Loucy (cell line): ENCODE measurements at regions not wholly inside any gene's neighbourhood (a gene's known extent, or its start where the extent isn't known, plus 50 kb on each side); places are given as distances from the start of the nearest gene placed in this dataset.
"Not testable (repeated sequence)": the region's sequence is repeated elsewhere in the genome, so short reads cannot be mapped to it uniquely, and the experiment has no call there.

ENCODE experiments used
- H2AFZ ChIP-seq: fragments of 200-600 bp; sonication (generic); 2 replicates; pipeline ENCODE4 v1.6.0; 2016; ENCODE audit warnings: antibody characterized with exemption, mild to moderate bottlenecking, low read length, moderate library complexity
- H3F3A ChIP-seq: fragments of 200-600 bp; 2 replicates; pipeline ENCODE4 v1.6.0; 2016; ENCODE audit warnings: antibody characterized with exemption, low read depth, mild to moderate bottlenecking
- H3K27me3 ChIP-seq: fragments of 200-600 bp; sonication (generic); 2 replicates; pipeline ENCODE4 v1.6.1; 2014; ENCODE audit warnings: low read length, mild to moderate bottlenecking; ENCODE audit not compliant: insufficient read depth, poor library complexity, severe bottlenecking
- H3K36me3 ChIP-seq: fragments of 200-600 bp; sonication (generic); 2 replicates; pipeline ENCODE4 v1.6.1; 2016; ENCODE audit warnings: low read length; ENCODE audit not compliant: insufficient read depth
- H3K4me1 ChIP-seq: fragments of 200-600 bp; sonication (generic); 2 replicates; pipeline ENCODE4 v1.5.1; 2014; ENCODE audit warnings: low read length, mild to moderate bottlenecking; ENCODE audit not compliant: insufficient read depth, poor library complexity, severe bottlenecking
- H3K4me2 ChIP-seq: fragments of 200-600 bp; sonication (generic); 2 replicates; pipeline ENCODE4 v1.6.0; 2014; ENCODE audit warnings: antibody characterized with exemption, low read length, low read depth, mild to moderate bottlenecking; ENCODE audit not compliant: poor library complexity, severe bottlenecking
- H3K4me3 ChIP-seq: fragments of 200-600 bp; sonication (generic); 2 replicates; pipeline ENCODE4 v1.5.1; 2014; ENCODE audit warnings: low read length, mild to moderate bottlenecking, mixed read lengths; ENCODE audit not compliant: poor library complexity, severe bottlenecking
- H3K79me2 ChIP-seq: fragments of 200-600 bp; sonication (generic); 2 replicates; pipeline ENCODE4 v1.6.1; 2014; ENCODE audit warnings: low read length; ENCODE audit not compliant: insufficient read depth
- H3K9ac ChIP-seq: fragments of 200-600 bp; sonication (generic); 2 replicates; pipeline ENCODE4 v1.6.0; 2014; ENCODE audit warnings: mild to moderate bottlenecking, low read depth, low read length, moderate library complexity; ENCODE audit not compliant: poor library complexity, severe bottlenecking
- H3K9me2 ChIP-seq: fragments of 200-600 bp; sonication (generic); replicated peaks from 2 replicates; pipeline ENCODE4 v1.6.1; 2016; ENCODE audit warnings: low read depth, low read length, mixed read lengths
- H3K9me3 ChIP-seq: fragments of 200-600 bp; sonication (generic); 2 replicates; pipeline ENCODE4 v1.6.1; 2014; ENCODE audit warnings: mild to moderate bottlenecking, antibody characterized with exemption, low read length, low read depth; ENCODE audit not compliant: insufficient read depth
- H4K20me1 ChIP-seq: fragments of 200-600 bp; sonication (generic); 2 replicates; pipeline ENCODE4 v1.6.0; 2014; ENCODE audit warnings: antibody characterized with exemption, low read length, mild to moderate bottlenecking; ENCODE audit not compliant: insufficient read depth, poor library complexity, severe bottlenecking
- CTCF ChIP-seq: fragments of 200-600 bp; sonication (generic); conservative IDR thresholded peaks from 2 replicates; pipeline ENCODE4 v1.5.1; 2014; ENCODE audit warnings: mild to moderate bottlenecking, antibody characterized with exemption, low read length
- EZH2phosphoT487 ChIP-seq: fragments of 200-600 bp; IDR thresholded peaks from 2 replicates; pipeline ENCODE4 v1.6.1; 2018; ENCODE audit warnings: antibody characterized with exemption, mild to moderate bottlenecking, moderate library complexity, borderline replicate concordance

GRCh38 chr1:232865102-232865931 is 60.1 kb downstream of the MAP10 start:
- no peaks in the 10 kb centered on the region for H4K20me1 ChIP-seq
- no peak for TF ChIP-seq CTCF
- no peak for TF ChIP-seq EZH2phosphoT487
- peaks cover 9% of the 10 kb centered on the region for H3K4me1 ChIP-seq
- no peaks in the 10 kb centered on the region for H3K36me3 ChIP-seq
- no peak overlapping the region for H3K4me2 ChIP-seq
- no peaks in the 10 kb centered on the region for H3K9me2 ChIP-seq
- H3K27me3 ChIP-seq, result no peaks in the 10 kb centered on the region
- no peak overlapping the region for H3K9ac ChIP-seq
- H2AFZ ChIP-seq, result no peak overlapping the region
- no peaks in the 10 kb centered on the region for H3K9me3 ChIP-seq
- no peak overlapping the region for H3K4me3 ChIP-seq
- no peaks in the 10 kb centered on the region for H3F3A ChIP-seq
- no peaks in the 10 kb centered on the region for H3K79me2 ChIP-seq

- no peak overlapping the region for H3K4me3 ChIP-seq
- H2AFZ ChIP-seq, result no peak overlapping the region
- no peak overlapping the region for H3K4me2 ChIP-seq
- H3K9me2 ChIP-seq, result no peaks in the 10 kb centered on the region
- no peaks in the 10 kb centered on the region for H3K36me3 ChIP-seq
- no peaks in the 10 kb centered on the region for H4K20me1 ChIP-seq
- no peak for TF ChIP-seq CTCF
- no peak for TF ChIP-seq EZH2phosphoT487
- no peak overlapping the region for H3K9ac ChIP-seq
- H3K79me2 ChIP-seq, result no peaks in the 10 kb centered on the region
- no peaks in the 10 kb centered on the region for H3K27me3 ChIP-seq
- H3K9me3 ChIP-seq, result no peaks in the 10 kb centered on the region
- H3K4me1 ChIP-seq, result peaks cover 9% of the 10 kb centered on the region
- no peaks in the 10 kb centered on the region for H3F3A ChIP-seq
These were observed 63.7 kb downstream of the MAP10 start for GRCh38 chr1:232868793-232869491.

- H4K20me1 ChIP-seq, result not testable (repeated sequence)
These were observed 66.2 kb downstream of the MAP10 start for GRCh38 chr1:232871291-232871969.

More at GRCh38 chr1:232871291-232871969, 66.2 kb downstream of the MAP10 start:
- not testable (repeated sequence) for H3K4me2 ChIP-seq, H3K27me3 ChIP-seq, H3K79me2 ChIP-seq, H3F3A ChIP-seq, H3K9ac ChIP-seq, H2AFZ ChIP-seq, H3K4me3 ChIP-seq, H3K9me2 ChIP-seq, H3K4me1 ChIP-seq, H3K9me3 ChIP-seq, H3K36me3 ChIP-seq
